DMS53 (cell line): ENCODE measurements at regions not wholly inside any gene's neighbourhood (a gene's known extent, or its start where the extent isn't known, plus 50 kb on each side); places are given as distances from the start of the nearest gene placed in this dataset.
A peak's percentile ranks its signal among the peaks of the same experiment; 100 is the strongest.

Experiments
- DNase-seq: peaks from one replicate; lab custom pipeline; 2025; lab: John Stamatoyannopoulos, UW

DNA sequence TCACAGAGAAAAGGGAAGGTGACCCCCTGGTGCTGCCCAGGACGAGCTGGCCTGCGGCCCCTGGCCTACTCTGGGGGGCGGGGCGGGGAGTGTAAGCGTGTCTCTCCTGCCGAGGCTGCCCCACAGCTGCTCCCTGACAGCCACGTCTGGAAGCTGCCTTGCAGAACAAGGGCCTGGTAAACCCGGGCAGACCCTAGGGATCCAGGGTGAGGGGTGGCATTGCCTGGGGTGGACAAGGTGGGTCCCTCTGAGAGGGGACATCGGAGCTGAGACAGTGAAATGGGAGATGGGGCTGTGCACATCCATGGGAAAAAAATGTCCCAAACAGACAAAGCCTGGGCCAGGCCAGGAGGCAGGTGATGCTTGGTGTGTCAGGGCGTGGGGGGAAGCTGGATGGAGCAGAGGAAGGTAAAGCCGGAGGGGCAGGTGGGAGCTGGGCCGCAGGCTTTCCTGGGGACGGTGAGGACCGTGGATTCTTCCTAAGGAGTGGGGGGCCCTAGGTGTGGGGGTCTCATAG lies 66.0 kb upstream of the HDAC4 start:
- DNase-seq = no peak

DNA sequence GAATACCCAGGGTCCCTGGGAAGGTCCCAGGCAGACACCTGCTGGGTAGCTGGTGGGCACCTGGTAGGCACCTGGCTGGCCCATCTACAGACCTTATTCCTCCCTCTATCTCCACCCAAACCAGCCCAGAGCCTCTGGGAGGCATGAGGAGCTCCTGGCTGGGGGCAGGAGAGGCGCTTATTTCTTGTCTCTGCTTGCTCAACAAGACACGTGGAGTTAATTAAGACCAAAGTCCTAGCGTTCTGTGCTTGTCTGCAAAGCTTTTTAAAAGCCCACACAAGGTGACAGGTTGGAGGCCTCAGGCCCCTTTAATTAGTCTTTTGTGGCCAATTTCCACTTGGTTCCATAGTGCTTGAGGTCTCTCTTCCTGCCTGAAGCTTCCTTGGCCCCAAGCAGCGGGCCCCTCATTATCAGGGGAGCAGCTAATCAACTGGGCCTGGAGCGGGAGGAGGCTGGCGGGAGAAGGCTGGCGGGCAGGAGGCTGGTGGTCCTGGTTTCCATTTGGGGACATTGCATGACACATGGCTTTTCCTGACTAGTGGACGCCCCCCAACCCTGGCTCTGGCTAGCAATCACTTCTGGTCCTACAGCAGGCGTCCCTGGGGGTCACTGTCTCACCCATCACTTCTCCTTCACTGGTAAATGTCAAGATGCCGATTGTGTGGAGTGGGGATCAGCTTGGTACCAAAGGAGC lies 65.4 kb upstream of the HDAC4 start:
- no peak for DNase-seq

DNA sequence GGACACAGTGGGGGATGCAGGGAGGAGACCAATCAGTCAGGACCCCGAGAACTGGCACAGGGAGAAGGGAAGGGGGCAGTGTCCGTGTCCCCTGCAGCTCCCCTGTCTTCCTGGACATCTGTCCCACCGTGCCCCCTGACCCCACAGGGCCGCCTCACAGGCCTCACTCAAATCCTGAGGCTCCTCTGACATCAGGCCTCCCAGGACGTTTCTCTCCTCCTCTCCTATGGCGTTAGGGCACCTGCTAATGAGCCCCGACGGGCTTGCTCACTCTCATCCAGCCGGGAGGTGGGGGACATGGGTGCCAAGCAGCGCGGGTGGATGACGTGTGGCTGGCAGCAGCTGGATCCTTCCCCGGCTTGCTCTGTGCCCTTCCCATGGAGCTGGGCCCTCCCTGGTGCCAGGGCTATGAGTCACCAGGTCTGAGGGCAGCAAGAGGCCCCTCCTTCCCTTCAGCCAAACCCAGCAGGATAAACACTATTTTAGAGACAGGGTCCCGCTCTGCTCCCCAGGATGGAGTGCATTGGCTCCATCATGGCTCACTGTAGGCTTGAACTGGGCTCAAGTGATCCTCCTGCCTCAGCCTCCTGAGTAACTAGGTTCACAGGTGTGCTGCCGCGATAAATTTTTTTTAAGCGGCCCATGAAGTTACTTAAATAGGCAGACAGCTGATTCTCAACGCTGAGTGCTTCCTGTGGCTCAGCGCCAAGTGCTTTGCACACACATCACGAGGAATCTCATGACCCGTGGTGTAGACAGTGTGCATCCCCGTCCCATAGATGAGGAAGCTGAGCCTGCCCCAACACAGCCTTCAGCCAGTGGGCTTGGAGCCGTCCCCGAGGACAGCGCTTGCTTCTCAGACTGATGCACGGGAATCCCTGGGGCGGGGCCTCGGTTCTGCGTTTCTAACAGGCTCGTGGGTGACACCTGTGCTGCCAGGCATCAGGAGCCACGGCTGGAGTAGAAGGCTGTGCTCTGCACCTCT lies 64.5 kb upstream of the HDAC4 start:
- DNase-seq = peak; percentile 81

DNA sequence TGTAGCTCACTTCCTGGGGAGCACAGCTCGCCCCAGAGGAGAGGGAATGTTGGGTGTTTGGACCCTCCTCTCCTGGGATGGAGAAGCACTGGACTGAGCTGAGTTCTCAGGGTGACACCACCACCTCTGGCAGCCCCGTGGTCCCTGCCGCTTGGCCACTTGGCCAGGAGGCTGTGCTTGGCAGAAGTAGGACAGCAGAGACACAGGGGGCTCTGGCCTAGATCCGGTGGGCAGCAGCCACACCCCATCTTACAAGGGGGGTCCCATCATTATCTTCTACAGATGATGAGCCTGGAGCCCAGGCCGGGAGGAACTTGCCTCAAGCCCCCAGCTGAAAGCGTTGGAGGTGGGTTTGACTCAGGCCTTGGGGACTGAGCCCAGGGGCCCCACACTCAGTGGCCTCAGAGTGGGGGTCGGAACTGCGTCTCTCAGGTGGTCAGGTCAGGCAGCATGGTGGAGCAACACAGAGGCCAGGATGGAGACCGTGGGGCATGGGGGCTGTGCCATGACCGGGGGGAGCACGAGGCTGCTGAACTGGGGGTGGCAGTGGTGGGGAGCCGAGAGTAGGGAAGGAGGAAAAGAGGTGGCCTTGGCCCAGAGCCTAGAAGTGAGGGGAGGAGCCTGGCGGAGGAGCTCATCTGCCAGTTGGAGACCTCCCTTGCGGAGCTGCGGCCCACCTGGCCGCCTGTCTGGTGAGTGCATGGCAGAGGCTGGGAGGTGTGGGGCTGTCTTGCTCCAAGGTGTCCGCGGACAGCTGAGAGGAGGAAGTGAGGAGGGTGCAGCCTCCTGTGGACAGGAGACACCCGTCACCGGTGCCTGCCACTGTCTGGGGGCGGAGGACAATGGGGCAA lies 63.6 kb upstream of the HDAC4 start:
- DNase-seq = no peak

DNA sequence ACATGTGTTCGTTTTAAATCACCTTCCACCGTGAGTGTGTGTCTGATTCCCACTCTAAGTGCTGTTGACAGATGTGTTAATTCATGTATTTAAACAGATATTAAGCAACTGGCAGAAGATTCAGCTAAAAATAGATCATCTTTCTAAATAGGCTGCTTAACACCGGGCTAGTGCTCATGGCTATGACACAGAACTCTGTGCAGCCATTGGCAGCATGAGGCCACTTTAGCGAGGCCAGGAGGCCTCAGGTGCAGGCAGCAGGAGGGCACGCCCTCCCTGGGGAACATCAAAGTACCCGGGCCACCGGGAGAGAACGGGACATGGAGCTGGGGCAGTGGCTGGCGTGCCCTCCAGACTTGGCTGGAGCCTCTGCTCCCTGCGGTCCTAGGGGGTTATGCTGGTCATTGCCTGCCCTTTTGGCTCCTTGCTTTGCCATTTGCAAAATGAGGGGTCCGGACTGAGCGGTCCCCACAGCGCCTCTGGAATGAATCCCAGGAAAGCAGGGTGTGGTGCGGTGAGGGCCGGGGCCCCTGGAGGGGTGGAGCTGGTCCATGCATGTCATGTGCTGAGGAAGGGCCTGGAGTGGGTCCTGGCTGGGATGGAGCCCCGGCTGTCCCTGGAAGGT lies 62.8 kb upstream of the HDAC4 start:
- no peak for DNase-seq

DNA sequence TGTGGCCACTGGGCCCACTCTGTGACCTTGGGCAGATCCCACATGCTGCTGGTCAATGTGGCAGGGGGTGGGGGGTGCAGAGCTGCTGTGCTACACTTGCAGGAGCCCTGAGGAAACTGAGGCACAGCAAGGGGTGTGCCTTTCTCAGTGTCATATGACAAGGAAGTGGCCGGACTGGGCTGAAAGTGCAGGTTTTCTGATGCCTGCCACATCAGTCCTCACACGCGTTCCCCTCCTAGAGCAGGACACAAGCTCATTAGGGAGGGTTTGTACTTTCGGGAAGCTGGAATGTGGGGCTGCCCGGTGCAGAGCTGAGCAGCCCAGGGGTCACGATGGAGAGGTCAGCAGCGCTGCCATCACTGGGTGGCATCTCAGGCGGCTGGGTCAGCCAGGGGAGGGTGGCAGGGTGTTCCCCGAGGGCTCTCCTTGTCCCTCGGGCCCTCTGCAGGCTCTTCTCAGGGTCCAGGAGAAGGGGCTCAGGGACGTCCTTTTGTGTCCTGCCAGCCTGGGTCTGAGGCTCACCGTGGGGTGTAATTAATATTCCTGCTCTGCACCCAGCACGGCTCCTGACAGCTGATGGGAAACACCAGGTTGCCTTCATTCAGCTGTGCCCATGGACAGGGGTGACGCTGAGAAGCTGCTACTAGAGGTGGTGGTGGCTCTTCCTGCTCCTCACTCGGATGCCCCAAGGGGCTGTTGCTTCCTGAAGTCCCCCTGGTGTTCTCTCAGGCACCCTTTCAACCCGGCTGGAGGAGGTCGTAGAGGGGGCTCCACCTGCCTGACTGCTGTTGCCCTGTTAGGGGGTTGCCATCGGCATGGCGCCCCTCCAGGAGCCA lies 62.1 kb upstream of the HDAC4 start:
- DNase-seq = no peak

DNA sequence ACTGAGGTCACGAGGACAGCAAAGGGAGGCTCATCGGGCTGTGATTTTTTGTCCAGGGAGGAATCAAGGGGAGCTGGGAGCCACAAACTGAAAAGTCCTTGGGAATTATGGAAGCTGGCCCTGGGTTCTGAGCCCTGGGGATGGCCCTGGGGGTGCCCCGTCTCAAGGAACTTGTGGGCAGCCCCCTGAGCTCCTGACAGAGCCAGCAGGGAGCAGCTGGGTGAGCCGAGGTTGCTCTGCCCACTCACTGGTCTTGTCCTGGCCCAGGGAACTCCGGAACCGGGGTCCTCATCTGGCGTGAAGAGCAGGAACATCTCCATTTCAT lies 61.3 kb upstream of the HDAC4 start:
- DNase-seq = no peak

DNA sequence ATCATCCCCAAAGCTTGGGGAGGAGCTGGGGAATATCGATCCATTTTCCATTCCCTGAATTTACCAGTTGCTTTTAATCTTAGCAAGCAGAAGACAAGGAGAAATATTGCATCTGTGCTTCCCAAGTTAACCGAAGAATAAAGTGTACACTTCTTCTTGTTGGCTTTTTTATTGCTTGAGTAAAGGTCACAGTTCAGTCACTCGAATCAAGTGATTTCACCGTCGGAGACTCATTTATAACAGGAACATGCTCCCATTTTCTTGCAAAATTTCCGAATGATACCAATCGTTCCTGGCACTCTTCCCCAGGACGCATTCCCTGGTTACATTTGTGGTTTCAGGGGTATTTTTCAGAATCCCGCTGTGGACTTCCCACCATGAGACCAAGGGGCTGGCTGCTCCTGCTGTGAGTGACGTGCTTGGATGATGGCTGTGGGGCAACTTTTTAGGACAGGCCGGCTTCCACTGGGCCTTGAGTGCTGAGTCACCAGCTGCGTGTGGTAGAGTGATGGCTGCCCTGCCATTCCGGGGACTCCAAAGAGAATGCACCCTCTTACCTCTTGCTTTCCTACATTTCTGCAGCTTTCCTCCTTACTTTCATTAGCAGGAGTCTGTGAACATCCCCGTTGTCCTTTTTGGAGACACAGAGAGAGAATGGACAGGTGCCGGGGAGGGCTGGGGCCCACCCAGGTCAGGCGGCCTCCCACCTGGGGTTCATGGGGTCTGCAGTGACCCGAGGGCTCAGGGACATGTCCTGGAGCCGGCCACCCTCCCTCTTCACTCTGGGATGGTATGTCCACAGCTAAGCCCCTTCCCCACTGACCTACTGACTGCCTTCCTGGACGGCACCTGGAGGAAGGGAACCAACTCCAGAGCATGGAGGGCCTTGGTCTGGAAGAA lies 60.7 kb upstream of the HDAC4 start:
- no peak for DNase-seq

DNA sequence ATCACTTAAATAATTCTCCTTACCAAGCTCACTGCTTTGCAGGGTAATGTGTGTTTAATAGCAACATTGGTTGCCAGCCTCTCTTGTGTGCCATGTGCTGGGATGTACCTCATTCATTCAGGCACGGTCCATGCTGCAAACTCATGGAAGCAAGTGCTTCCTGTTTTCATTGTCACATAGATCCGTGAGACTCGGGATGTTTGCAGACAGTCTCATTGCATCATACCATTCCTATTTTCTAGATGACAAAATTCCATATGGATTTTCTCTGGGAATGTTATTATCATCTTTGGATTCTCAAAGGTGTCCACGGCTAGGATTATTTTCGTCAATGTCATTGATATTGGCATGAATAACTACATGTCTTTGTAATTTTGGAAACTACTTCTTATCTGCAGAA lies 60.0 kb upstream of the HDAC4 start:
- DNase-seq = no peak

DNA sequence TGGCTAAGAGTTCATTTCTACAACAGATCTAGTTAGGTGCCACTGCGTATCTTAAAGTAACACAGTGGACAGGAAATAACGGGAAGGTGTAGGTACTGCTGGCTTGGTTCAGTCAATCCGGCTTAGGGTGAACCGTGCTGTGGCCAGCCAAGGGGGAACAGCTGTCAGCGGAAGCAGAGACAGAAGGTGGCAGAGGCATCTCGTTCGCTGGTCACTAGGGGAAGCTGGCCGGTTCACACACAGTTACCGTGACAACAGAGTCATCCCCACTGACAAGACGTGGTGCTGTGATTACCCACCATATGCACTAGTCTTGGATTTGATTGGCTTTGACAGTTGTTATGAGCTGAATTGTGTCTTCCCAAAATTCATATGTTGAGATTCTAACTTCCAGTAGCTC lies 58.8 kb upstream of the HDAC4 start:
- no peak for DNase-seq

DNA sequence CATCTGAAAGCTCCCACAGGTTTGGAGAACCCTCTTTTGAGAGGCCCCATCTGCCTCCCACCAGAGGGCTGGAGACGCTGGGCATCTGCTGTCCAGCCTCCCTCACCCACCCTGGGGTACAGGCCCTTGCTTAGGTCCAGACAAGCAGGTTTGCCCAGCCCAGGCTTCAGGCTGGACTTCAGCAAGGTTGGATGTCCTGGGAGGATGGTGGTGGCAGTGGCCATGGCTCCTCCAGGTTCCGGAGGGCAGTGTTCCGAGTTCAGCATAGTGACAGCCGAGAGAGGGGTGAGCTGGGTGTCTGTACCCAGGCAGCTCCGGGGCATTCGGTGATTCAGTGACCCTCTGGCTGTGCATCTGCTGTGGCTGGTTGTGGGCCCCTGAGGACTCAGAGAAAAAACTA lies 58.2 kb upstream of the HDAC4 start:
- DNase-seq = no peak

DNA sequence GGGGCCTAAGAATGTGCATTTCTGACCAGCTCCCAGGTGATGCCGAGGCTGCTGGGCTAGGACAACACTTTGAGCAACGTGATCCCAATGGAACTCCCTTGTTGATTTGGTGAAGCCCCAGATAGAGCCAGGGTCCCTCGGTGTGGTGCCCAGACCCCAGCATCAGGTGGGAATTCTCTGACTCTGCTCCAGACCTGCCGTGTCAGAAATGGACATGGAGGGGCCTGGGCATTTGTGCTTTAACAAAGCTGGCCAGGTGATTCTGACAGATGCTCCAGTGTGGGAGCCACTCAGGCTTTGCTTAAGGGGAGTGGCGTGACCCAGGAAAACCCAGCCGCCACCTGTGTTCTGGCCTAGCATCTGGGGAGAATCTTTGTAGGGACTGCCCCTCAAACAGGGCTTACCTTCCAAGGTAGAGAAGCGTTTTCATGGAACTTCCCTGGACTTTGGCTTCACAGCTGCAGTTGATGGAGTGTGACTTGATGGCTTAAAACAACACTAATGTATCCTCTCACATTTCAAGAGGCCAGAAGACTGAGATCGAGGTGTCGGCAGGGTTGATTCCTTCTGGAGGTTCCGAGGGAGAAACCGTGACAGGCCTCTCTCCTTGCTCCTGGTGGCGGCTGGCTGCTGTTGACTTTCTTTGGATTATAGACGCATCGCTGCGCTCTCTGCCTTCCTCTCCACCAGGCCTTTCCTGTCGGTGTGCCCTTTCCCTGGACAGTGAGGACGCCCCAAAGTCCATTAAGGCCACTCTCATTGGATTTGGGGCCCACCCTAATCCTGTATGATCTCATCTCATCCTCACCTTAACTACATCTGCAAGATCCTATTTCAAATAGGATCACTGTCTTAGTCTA lies 57.0 kb upstream of the HDAC4 start:
- no peak for DNase-seq

DNA sequence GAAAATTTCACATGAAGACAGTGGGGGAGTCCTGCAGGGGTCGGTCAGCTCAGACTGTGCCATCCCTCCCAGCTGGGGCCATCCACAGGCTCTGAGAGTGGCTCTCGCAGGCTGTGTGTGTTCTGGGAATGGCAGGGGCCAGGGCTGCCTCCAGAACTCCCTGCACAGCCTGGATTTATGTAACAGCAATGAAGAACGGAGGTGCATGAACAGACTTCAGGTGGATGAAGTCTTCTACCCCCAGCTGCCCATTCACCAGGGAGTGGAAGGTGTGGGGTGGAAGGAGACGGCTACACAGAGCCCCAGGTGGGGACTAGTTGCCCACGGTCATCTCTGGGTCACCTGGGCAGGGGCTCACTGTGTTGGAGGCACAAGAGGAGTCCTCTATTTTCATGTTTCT lies 56.1 kb upstream of the HDAC4 start:
- DNase-seq = no peak

DNA sequence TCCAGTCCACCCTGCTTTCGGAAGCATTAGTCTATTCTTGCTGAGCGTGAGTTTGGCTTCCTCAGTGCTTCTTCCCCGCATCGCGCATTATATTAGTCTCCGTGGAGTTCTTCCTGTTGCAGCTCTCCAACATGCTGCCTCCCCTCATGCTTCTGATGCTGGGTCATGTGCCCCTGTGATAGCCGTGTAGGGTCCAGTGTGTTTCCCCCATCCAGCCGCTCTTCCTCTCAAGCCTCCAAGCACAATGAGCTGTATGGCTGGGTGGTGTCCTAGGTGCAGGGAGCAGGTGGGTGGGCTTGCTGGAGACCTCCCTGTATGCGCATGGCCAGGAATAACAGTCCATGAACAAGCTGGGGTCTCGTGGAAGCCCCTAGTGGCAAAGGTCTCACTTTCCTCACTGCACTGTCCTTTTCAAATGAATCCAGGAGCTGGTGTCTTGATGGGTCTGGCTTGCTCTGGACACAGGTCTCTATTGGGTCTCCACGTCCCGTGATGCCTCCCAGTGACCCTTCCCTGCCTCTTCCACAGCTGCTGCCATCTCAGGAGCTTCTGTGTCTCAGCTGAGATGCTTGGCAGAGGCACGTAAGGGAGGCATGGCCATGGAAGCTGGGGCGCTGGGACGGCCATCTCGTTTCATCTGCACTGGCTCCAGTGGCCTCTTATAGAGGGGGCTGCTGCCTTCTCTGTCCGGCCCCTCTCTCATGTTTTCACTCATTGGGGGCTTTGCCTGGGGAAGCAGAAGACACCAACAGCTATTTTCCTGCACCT lies 54.8 kb upstream of the HDAC4 start:
- DNase-seq = no peak

DNA sequence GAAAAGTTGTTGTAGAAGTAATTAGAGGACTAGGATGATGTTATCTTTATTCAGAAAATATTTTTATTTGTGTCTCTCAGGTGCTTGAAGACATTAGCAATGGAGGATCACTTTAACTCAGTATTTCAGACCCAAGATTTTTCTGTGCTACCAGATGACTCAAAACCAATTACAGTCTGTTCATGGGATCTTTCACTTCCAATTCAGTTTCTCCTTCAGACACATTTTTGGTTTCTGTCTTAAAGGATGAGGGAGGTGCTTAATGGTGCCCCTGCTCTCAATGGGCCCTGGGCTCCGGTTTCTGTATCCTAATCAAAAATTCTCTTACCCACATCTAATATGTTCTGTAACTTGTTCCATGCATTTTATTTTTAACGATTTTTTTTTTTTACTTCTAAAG lies 53.7 kb upstream of the HDAC4 start:
- DNase-seq = no peak
